ENCODE measurements at regions not wholly inside any gene's neighbourhood (a gene's known extent, or its start where the extent isn't known, plus 50 kb on each side); places are given as distances from the start of the nearest gene placed in this dataset.

DNA sequence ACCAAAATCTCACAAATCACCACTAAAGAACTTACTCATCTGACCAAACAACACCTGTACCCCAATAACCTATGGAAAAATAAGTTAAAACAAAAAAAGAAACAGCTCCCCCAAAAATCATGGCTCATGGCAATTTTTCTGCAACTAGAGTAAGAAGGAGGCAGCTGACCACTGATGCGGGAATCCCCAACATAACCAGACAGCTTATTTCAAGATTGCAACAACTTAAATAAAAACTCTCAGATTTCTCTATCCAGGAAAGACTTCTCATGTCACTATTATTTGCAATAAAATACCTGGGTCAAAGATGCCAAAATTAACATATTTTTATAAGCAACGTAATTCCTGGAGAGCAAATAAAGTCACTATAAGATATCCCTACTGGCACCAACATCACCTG is 128.1 kb upstream of the LY86 start:
- TF ChIP-seq POLR2A (IDR thresholded peaks at IDR 0.05): no peak
- TF ChIP-seq, protein P1, sequence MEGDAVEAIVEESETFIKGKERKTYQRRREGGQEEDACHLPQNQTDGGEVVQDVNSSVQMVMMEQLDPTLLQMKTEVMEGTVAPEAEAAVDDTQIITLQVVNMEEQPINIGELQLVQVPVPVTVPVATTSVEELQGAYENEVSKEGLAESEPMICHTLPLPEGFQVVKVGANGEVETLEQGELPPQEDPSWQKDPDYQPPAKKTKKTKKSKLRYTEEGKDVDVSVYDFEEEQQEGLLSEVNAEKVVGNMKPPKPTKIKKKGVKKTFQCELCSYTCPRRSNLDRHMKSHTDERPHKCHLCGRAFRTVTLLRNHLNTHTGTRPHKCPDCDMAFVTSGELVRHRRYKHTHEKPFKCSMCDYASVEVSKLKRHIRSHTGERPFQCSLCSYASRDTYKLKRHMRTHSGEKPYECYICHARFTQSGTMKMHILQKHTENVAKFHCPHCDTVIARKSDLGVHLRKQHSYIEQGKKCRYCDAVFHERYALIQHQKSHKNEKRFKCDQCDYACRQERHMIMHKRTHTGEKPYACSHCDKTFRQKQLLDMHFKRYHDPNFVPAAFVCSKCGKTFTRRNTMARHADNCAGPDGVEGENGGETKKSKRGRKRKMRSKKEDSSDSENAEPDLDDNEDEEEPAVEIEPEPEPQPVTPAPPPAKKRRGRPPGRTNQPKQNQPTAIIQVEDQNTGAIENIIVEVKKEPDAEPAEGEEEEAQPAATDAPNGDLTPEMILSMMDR (IDR thresholded peaks at IDR 0.05): no peak
- TF ChIP-seq EP300 (IDR thresholded peaks at IDR 0.05): no peak
